Esophagus muscularis mucosa (tissue), 3 donors: ENCODE measurements at regions not wholly inside any gene's neighbourhood (a gene's known extent, or its start where the extent isn't known, plus 50 kb on each side); places are given as distances from the start of the nearest gene placed in this dataset.

Experiments
- POLR2A ChIP-seq: fragments of 450-650 bp; IDR thresholded peaks from one replicate; pipeline ENCODE4 v1.6.1; 2017; ENCODE audit warnings: antibody characterized with exemption, moderate library complexity, mild to moderate bottlenecking, low read depth
- POLR2AphosphoS5 ChIP-seq, 2 donors: sonication (generic); formaldehyde crosslinking; IDR thresholded peaks; one replicate each; pipeline ENCODE4 v1.6.1; 2017; ENCODE audit warnings: antibody characterized with exemption in 2 of 2
- TF ChIP-seq, protein P1 (sequence below), 3 experiments: fragments of 200-600 bp in 2 of 3; fragments of 450-650 bp in 1 of 3; sonication (generic) in 2 of 3; IDR thresholded peaks; one replicate each; pipeline ENCODE4 v1.5.1; 2017 to 2019; ENCODE audit warnings: antibody characterized with exemption in 3 of 3, mild to moderate bottlenecking in 2 of 3, moderate library complexity in 1 of 3

DNA sequence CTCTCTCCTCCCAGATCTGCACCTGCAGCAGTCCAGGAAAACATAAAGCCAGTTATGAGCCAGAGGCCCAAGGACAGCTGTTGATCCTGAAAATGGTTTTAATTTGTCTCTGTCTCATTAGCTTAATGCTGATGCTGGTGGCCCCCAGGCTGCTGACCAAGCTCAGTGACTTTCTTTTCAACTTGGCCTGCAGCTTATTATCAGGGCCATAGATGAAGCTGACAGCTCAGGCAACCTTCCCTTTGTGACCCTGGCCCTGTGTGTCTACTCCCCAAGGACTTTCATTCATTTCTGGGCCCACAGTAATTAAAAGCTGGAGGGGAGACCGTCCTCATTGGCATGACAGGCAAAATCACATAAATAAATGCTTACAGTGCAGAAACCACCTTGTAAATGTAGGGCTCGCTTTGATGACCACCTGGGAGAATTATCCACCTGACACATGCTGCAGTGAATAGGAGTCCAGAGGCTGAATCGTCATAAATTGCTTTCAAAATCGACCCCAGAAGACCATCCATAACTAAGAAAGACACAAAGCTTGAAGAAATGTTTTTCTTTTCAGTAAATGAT lies 138.5 kb downstream of the NPY start:
- no peak for TF ChIP-seq POLR2A
- TF ChIP-seq, protein P1, sequence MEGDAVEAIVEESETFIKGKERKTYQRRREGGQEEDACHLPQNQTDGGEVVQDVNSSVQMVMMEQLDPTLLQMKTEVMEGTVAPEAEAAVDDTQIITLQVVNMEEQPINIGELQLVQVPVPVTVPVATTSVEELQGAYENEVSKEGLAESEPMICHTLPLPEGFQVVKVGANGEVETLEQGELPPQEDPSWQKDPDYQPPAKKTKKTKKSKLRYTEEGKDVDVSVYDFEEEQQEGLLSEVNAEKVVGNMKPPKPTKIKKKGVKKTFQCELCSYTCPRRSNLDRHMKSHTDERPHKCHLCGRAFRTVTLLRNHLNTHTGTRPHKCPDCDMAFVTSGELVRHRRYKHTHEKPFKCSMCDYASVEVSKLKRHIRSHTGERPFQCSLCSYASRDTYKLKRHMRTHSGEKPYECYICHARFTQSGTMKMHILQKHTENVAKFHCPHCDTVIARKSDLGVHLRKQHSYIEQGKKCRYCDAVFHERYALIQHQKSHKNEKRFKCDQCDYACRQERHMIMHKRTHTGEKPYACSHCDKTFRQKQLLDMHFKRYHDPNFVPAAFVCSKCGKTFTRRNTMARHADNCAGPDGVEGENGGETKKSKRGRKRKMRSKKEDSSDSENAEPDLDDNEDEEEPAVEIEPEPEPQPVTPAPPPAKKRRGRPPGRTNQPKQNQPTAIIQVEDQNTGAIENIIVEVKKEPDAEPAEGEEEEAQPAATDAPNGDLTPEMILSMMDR (IDR thresholded peaks at IDR 0.05): no peak
- TF ChIP-seq POLR2AphosphoS5 (IDR thresholded peaks at IDR 0.05): no peak
